ENCODE measurements at regions not wholly inside any gene's neighbourhood (a gene's known extent, or its start where the extent isn't known, plus 50 kb on each side); places are given as distances from the start of the nearest gene placed in this dataset.

GRCh38 chr12:77256956-77257355, 191.6 kb upstream of the E2F7 start:
- no peak for TF ChIP-seq CTCF (IDR thresholded peaks at IDR 0.05; ENCODE audit: low read depth, low read length)
- Histone ChIP-seq H3K36me3 (no peaks in the 10 kb centered on the region), H3K9me3 (ENCODE audit: low read depth) (no peaks in the 10 kb centered on the region), H3K27me3 (no peaks in the 10 kb centered on the region), H3K4me1 (ENCODE audit: low read depth) (no peaks in the 10 kb centered on the region), H3K27ac (no peak overlapping the region), H3K4me3 (no peak overlapping the region)
- DNase-seq (ENCODE audit: low read depth in 1 of 2, low spot score in 1 of 2) = peak in 1 of 2 donors; percentile 63

- no peaks in the 10 kb centered on the region for H3K27me3 ChIP-seq
- no peaks in the 10 kb centered on the region for H3K4me1 ChIP-seq (ENCODE audit: low read depth)
- DNase-seq (ENCODE audit: low read depth in 1 of 2, low spot score in 1 of 2) = no peak
- TF ChIP-seq CTCF (IDR thresholded peaks at IDR 0.05; ENCODE audit: low read depth, low read length) = no peak
- no peaks in the 10 kb centered on the region for H3K36me3 ChIP-seq
- H3K27ac ChIP-seq = no peak overlapping the region
- H3K9me3 ChIP-seq (ENCODE audit: low read depth) = no peaks in the 10 kb centered on the region
- H3K4me3 ChIP-seq = no peak overlapping the region
These were observed 188.0 kb upstream of the E2F7 start for GRCh38 chr12:77253321-77253720.

GRCh38 chr12:77251799-77252198, 186.4 kb upstream of the E2F7 start:
- no peak for DNase-seq (ENCODE audit: low read depth in 1 of 2, low spot score in 1 of 2)
- TF ChIP-seq CTCF (IDR thresholded peaks at IDR 0.05; ENCODE audit: low read depth, low read length) = no peak
- no peak overlapping the region for H3K4me3 ChIP-seq

GRCh38 chr12:77249892-77250291, 184.5 kb upstream of the E2F7 start:
- H3K27me3 ChIP-seq = no peaks in the 10 kb centered on the region
- H3K4me1 ChIP-seq (ENCODE audit: low read depth) = no peaks in the 10 kb centered on the region
- no peak for DNase-seq (ENCODE audit: low read depth in 1 of 2, low spot score in 1 of 2)
- H3K27ac ChIP-seq = no peak overlapping the region
- no peaks in the 10 kb centered on the region for H3K36me3 ChIP-seq
- no peak overlapping the region for H3K4me3 ChIP-seq
- no peak for TF ChIP-seq CTCF (IDR thresholded peaks at IDR 0.05; ENCODE audit: low read depth, low read length)
- no peaks in the 10 kb centered on the region for H3K9me3 ChIP-seq (ENCODE audit: low read depth)

More at GRCh38 chr12:77251799-77252198, 186.4 kb upstream of the E2F7 start:
- H3K4me1 ChIP-seq (ENCODE audit: low read depth) = no peaks in the 10 kb centered on the region
- H3K27me3 ChIP-seq = no peaks in the 10 kb centered on the region
- no peak overlapping the region for H3K27ac ChIP-seq
- no peaks in the 10 kb centered on the region for H3K36me3 ChIP-seq
- no peaks in the 10 kb centered on the region for H3K9me3 ChIP-seq (ENCODE audit: low read depth)

- no peak for TF ChIP-seq CTCF (IDR thresholded peaks at IDR 0.05; ENCODE audit: low read depth, low read length)
- no peak overlapping the region for H3K27ac ChIP-seq
- no peak overlapping the region for H3K4me3 ChIP-seq
- no peaks in the 10 kb centered on the region for H3K27me3 ChIP-seq
- no peak for DNase-seq (ENCODE audit: low read depth in 1 of 2, low spot score in 1 of 2)
- H3K4me1 ChIP-seq (ENCODE audit: low read depth) = no peaks in the 10 kb centered on the region
- no peaks in the 10 kb centered on the region for H3K9me3 ChIP-seq (ENCODE audit: low read depth)
- H3K36me3 ChIP-seq = no peaks in the 10 kb centered on the region
These were observed 182.7 kb upstream of the E2F7 start for GRCh38 chr12:77248036-77248435.

GRCh38 chr12:77247542-77247941, 182.2 kb upstream of the E2F7 start:
- TF ChIP-seq CTCF (IDR thresholded peaks at IDR 0.05; ENCODE audit: low read depth, low read length) = no peak
- H3K36me3 ChIP-seq = no peaks in the 10 kb centered on the region

More at GRCh38 chr12:77247542-77247941, 182.2 kb upstream of the E2F7 start:
- H3K9me3 ChIP-seq (ENCODE audit: low read depth) = no peaks in the 10 kb centered on the region
- H3K4me3 ChIP-seq = no peak overlapping the region
- H3K27ac ChIP-seq = no peak overlapping the region
- no peaks in the 10 kb centered on the region for H3K27me3 ChIP-seq
- H3K4me1 ChIP-seq (ENCODE audit: low read depth) = no peaks in the 10 kb centered on the region
- peak in 1 of 2 donors; percentile 25 for DNase-seq (ENCODE audit: low read depth in 1 of 2, low spot score in 1 of 2)

Measured in cardiac muscle cell (in vitro differentiated cells and primary cell).